Hepatocyte (in vitro differentiated cells): ENCODE measurements at regions not wholly inside any gene's neighbourhood (a gene's known extent, or its start where the extent isn't known, plus 50 kb on each side); places are given as distances from the start of the nearest gene placed in this dataset.

Source experiments
- DNase-seq: peaks from one replicate; pipeline ENCODE4 v3.0.0-alpha.2; 2016; ENCODE audit warnings: low spot score
- H2AFZ ChIP-seq: fragments of 200-600 bp; sonication (generic); 2 replicates; pipeline ENCODE4 v1.6.0; 2016; ENCODE audit warnings: antibody characterized with exemption, mild to moderate bottlenecking
- H3K27ac ChIP-seq: fragments of 200-600 bp; sonication (generic); 2 replicates; pipeline ENCODE4 v1.5.1; 2016; ENCODE audit warnings: mild to moderate bottlenecking
- H3K27me3 ChIP-seq: fragments of 200-600 bp; sonication (generic); 2 replicates; pipeline ENCODE4 v1.6.1; 2016
- H3K36me3 ChIP-seq: fragments of 200-600 bp; sonication (generic); replicated peaks from 2 replicates; pipeline ENCODE4 v1.5.1; 2016; ENCODE audit warnings: low read depth; ENCODE audit not compliant: insufficient read depth
- H3K4me1 ChIP-seq: fragments of 200-600 bp; sonication (generic); 2 replicates; pipeline ENCODE4 v1.5.1; 2016; ENCODE audit warnings: mild to moderate bottlenecking, moderate library complexity; ENCODE audit not compliant: insufficient read depth
- H3K4me2 ChIP-seq: fragments of 200-600 bp; sonication (generic); 2 replicates; pipeline ENCODE4 v1.6.0; 2016
- H3K4me3 ChIP-seq: fragments of 200-600 bp; sonication (generic); 2 replicates; pipeline ENCODE4 v1.5.1; 2016; ENCODE audit warnings: mild to moderate bottlenecking
- H3K79me2 ChIP-seq: fragments of 200-600 bp; sonication (generic); 2 replicates; pipeline ENCODE4 v1.6.0; 2017; ENCODE audit warnings: mild to moderate bottlenecking
- H3K9me2 ChIP-seq: fragments of 200-600 bp; sonication (generic); replicated peaks from 2 replicates; pipeline ENCODE4 v1.6.0; 2017; ENCODE audit warnings: mild to moderate bottlenecking; ENCODE audit not compliant: insufficient read depth
- H3K9me3 ChIP-seq: fragments of 200-600 bp; sonication (generic); 2 replicates; pipeline ENCODE4 v1.5.1; 2016; ENCODE audit warnings: low read depth, mild to moderate bottlenecking
- H4K20me1 ChIP-seq: fragments of 200-600 bp; sonication (generic); 2 replicates; pipeline ENCODE4 v1.6.0; 2016; ENCODE audit warnings: mild to moderate bottlenecking; ENCODE audit not compliant: insufficient read depth, poor library complexity, severe bottlenecking
- CTCF ChIP-seq: fragments of 200-600 bp; sonication (generic); IDR thresholded peaks from 2 replicates; pipeline ENCODE4 v1.5.1; 2016; ENCODE audit warnings: antibody characterized with exemption, mild to moderate bottlenecking; ENCODE audit not compliant: poor library complexity
- EZH2 ChIP-seq: fragments of 200-600 bp; sonication (generic); IDR thresholded peaks from 2 replicates; pipeline ENCODE4 v1.6.1; 2016; ENCODE audit warnings: antibody characterized with exemption, mild to moderate bottlenecking, borderline replicate concordance
- EZH2phosphoT487 ChIP-seq: fragments of 200-600 bp; sonication (generic); IDR thresholded peaks from one replicate; pipeline ENCODE4 v1.6.1; 2018; ENCODE audit warnings: antibody characterized with exemption, mild to moderate bottlenecking, low read depth, moderate library complexity; ENCODE audit not compliant: unreplicated experiment, severe bottlenecking
- WGBS: methylation state at CpG from one replicate; pipeline ENCODE4 v1.1.6; 2016; ENCODE audit warnings: low lambda C conversion rate; ENCODE audit errors: missing lambda C conversion rate; 5-methylcytosine and 5-hydroxymethylcytosine counted together

GRCh38 chr10:130509881-130510689 lies 373.9 kb downstream of the GLRX3 start:
- H3K27ac ChIP-seq = no peak overlapping the region
- DNase-seq = no peak
- WGBS = 93% methylated on average over 24 of the region's 25 CpGs
- no peaks in the 10 kb centered on the region for H3K79me2 ChIP-seq
- H3K4me2 ChIP-seq = no peak overlapping the region
- TF ChIP-seq EZH2phosphoT487 (no peak), CTCF (no peak), EZH2 (no peak)
- no peaks in the 10 kb centered on the region for H3K9me3 ChIP-seq
- no peaks in the 10 kb centered on the region for H3K36me3 ChIP-seq
- H4K20me1 ChIP-seq = no peaks in the 10 kb centered on the region
- H3K4me1 ChIP-seq = no peaks in the 10 kb centered on the region
- no peak overlapping the region for H2AFZ ChIP-seq
- no peaks in the 10 kb centered on the region for H3K27me3 ChIP-seq
- H3K4me3 ChIP-seq = no peak overlapping the region
- no peaks in the 10 kb centered on the region for H3K9me2 ChIP-seq

- Histone ChIP-seq H3K4me1 (no peaks in the 10 kb centered on the region), H3K4me2 (no peak overlapping the region), H3K9me2 (no peaks in the 10 kb centered on the region), H3K27me3 (no peaks in the 10 kb centered on the region), H3K4me3 (no peak overlapping the region), H3K36me3 (no peaks in the 10 kb centered on the region), H3K79me2 (no peaks in the 10 kb centered on the region), H2AFZ (no peak overlapping the region), H4K20me1 (no peaks in the 10 kb centered on the region), H3K27ac (no peak overlapping the region), H3K9me3 (no peaks in the 10 kb centered on the region)
- no peak for DNase-seq
- WGBS = 83% methylated on average over 9 of the region's 9 CpGs
- no peak for TF ChIP-seq EZH2
- TF ChIP-seq CTCF = no peak
- no peak for TF ChIP-seq EZH2phosphoT487
Observed at GRCh38 chr10:130510755-130511154, 374.6 kb downstream of the GLRX3 start.

GRCh38 chr10:130511766-130512165 lies 375.6 kb downstream of the GLRX3 start:
- Histone ChIP-seq H3K27ac (no peak overlapping the region), H3K9me2 (no peaks in the 10 kb centered on the region), H2AFZ (no peak overlapping the region), H3K79me2 (no peaks in the 10 kb centered on the region), H3K27me3 (no peaks in the 10 kb centered on the region), H3K9me3 (no peaks in the 10 kb centered on the region), H3K36me3 (no peaks in the 10 kb centered on the region), H3K4me1 (no peaks in the 10 kb centered on the region), H3K4me3 (no peak overlapping the region), H4K20me1 (no peaks in the 10 kb centered on the region), H3K4me2 (no peak overlapping the region)
- TF ChIP-seq EZH2phosphoT487 (no peak), CTCF (no peak), EZH2 (no peak)
- WGBS = 66% methylated on average over 10 of the region's 10 CpGs
- DNase-seq = no peak

- no peaks in the 10 kb centered on the region for H3K79me2 ChIP-seq
- no peak overlapping the region for H3K27ac ChIP-seq
- H3K9me2 ChIP-seq = no peaks in the 10 kb centered on the region
- whole genome bisulfite sequencing = 67% methylated on average over 1 of the region's 1 CpG
- H2AFZ ChIP-seq = no peak overlapping the region
- no peaks in the 10 kb centered on the region for H4K20me1 ChIP-seq
- H3K4me3 ChIP-seq = no peak overlapping the region
- H3K36me3 ChIP-seq = no peaks in the 10 kb centered on the region
- no peaks in the 10 kb centered on the region for H3K27me3 ChIP-seq
- no peak for DNase-seq
- no peak overlapping the region for H3K4me2 ChIP-seq
- no peaks in the 10 kb centered on the region for H3K9me3 ChIP-seq
- no peaks in the 10 kb centered on the region for H3K4me1 ChIP-seq
- no peak for TF ChIP-seq EZH2
- no peak for TF ChIP-seq CTCF
- no peak for TF ChIP-seq EZH2phosphoT487
Observed at GRCh38 chr10:130512936-130513335, 376.7 kb downstream of the GLRX3 start.
